ENCODE measurements at regions not wholly inside any gene's neighbourhood (a gene's known extent, or its start where the extent isn't known, plus 50 kb on each side); places are given as distances from the start of the nearest gene placed in this dataset.

DNA sequence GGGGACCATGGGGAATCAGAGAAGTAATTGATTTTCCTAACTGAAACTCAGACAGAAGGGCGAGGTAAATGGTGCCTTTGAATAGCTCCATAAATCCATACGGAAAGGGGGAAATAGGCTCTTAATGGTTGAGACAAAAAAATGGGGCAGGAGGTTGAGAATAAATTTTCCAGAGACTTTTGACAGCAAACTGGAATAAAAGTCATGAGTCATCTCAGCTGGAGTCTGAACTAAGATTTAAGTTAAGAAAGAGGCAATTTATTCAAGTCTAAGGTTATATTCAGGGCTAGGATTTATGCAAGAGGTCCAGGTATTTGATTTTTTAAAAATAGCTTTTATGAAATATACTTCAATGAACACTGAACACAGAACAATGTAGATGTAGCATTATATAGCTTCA lies 238.7 kb upstream of the RORA start:
- TF ChIP-seq, protein P1, sequence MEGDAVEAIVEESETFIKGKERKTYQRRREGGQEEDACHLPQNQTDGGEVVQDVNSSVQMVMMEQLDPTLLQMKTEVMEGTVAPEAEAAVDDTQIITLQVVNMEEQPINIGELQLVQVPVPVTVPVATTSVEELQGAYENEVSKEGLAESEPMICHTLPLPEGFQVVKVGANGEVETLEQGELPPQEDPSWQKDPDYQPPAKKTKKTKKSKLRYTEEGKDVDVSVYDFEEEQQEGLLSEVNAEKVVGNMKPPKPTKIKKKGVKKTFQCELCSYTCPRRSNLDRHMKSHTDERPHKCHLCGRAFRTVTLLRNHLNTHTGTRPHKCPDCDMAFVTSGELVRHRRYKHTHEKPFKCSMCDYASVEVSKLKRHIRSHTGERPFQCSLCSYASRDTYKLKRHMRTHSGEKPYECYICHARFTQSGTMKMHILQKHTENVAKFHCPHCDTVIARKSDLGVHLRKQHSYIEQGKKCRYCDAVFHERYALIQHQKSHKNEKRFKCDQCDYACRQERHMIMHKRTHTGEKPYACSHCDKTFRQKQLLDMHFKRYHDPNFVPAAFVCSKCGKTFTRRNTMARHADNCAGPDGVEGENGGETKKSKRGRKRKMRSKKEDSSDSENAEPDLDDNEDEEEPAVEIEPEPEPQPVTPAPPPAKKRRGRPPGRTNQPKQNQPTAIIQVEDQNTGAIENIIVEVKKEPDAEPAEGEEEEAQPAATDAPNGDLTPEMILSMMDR (IDR thresholded peaks at IDR 0.05 in 2 of 3, conservative IDR thresholded peaks at IDR 0.05 in 1 of 3; ENCODE audit: insufficient read depth in 2 of 3, low read depth in 1 of 3, low read length in 3 of 3) = no peak
- no peak for TF ChIP-seq FOS (IDR thresholded peaks at IDR 0.05; ENCODE audit: extremely low read depth, insufficient read length)
- no peak for TF ChIP-seq MAX (CRISPR knock-in tag; IDR thresholded peaks at IDR 0.05)
- no peak for TF ChIP-seq TBL1XR1 (IDR thresholded peaks at IDR 0.05; ENCODE audit: low read length in 2 of 2)
- no peak for TF ChIP-seq E2F4 (CRISPR knock-in tag; IDR thresholded peaks at IDR 0.05; ENCODE audit: low read depth)

Measured in K562 (cell line).